Left ventricle myocardium inferior (tissue), 1 donor: ENCODE measurements at regions not wholly inside any gene's neighbourhood (a gene's known extent, or its start where the extent isn't known, plus 50 kb on each side); places are given as distances from the start of the nearest gene placed in this dataset.
A peak's percentile ranks its signal among the peaks of the same experiment; 100 is the strongest.

Experiments
- DNase-seq: peaks from one replicate; pipeline ENCODE4 v3.0.0-alpha.2; 2020
- H3K27ac ChIP-seq: fragments of 200-600 bp; replicated peaks from 2 replicates; pipeline ENCODE4 v1.8.0; 2021
- H3K27me3 ChIP-seq: fragments of 200-600 bp; 2 replicates; pipeline ENCODE4 v1.8.0; 2021; ENCODE audit warnings: low read depth
- H3K36me3 ChIP-seq: fragments of 200-600 bp; 2 replicates; pipeline ENCODE4 v1.8.0; 2021
- H3K4me1 ChIP-seq: fragments of 200-600 bp; 2 replicates; pipeline ENCODE4 v1.8.0; 2021
- H3K4me3 ChIP-seq: fragments of 200-600 bp; 2 replicates; pipeline ENCODE4 v1.8.0; 2021; ENCODE audit warnings: mild to moderate bottlenecking, moderate library complexity
- H3K9me3 ChIP-seq: fragments of 200-600 bp; replicated peaks from 2 replicates; pipeline ENCODE4 v1.8.0; 2021
- intact Hi-C: fragments of 100-400 bp; cut with micrococcal nuclease; formaldehyde crosslinking; loops from one replicate; pipeline ENCODE4 v1.11.0; 2022
- TF ChIP-seq, protein P1 (sequence below): fragments of 200-600 bp; IDR thresholded peaks from 2 replicates; pipeline ENCODE4 v1.8.0; 2021; ENCODE audit warnings: antibody characterized with exemption, mild to moderate bottlenecking, borderline replicate concordance
- donor health status: DM: no; HTN: yes; CAD: no; lungs with severe emphysema.

DNA sequence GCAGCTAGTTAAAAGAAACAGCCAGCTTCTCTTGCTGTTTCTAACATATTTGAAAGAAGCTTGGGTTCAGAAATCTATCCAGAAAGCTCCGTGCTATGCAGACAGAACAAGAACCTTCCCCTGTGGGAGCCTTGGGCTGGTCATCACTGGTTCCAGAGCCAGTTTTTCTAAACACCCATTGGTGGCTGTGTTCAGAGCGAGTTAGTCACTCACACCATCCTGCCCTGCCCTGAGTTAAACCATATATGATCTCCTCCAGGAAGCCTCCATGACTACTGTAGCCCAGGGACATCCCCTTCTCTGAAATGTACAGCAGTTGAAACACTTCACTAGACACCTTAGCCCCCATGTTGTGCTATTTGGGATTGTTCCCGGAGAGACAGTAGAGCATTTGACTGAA is 200.8 kb upstream of the SGCG start:
- TF ChIP-seq, protein P1, sequence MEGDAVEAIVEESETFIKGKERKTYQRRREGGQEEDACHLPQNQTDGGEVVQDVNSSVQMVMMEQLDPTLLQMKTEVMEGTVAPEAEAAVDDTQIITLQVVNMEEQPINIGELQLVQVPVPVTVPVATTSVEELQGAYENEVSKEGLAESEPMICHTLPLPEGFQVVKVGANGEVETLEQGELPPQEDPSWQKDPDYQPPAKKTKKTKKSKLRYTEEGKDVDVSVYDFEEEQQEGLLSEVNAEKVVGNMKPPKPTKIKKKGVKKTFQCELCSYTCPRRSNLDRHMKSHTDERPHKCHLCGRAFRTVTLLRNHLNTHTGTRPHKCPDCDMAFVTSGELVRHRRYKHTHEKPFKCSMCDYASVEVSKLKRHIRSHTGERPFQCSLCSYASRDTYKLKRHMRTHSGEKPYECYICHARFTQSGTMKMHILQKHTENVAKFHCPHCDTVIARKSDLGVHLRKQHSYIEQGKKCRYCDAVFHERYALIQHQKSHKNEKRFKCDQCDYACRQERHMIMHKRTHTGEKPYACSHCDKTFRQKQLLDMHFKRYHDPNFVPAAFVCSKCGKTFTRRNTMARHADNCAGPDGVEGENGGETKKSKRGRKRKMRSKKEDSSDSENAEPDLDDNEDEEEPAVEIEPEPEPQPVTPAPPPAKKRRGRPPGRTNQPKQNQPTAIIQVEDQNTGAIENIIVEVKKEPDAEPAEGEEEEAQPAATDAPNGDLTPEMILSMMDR = no peak
- intact Hi-C loops = no loop called here

DNA sequence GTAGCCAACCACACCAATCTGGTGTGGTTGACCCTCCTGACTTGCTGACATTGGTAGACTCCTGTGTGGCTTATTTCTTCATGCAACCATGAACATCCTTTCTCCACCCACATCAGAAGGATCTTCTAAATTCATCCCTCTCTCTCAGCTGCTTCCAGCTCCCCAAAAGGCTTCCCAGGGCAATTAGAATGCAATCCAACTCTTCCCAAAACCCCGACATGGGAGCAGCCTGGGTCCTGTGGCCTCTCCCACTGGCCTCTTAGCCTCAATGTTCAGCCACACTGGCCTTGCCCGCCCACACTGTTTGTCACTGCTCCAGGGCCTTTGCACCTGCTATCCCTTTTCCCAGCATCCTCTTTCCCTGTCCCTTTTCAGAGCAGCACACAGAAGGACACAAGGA is 199.8 kb upstream of the SGCG start:
- Histone ChIP-seq H3K36me3 (no peaks in the 10 kb centered on the region), H3K4me3 (no peak overlapping the region), H3K9me3 (peaks cover 22% of the 10 kb centered on the region), H3K27ac (no peak overlapping the region), H3K27me3 (peaks cover 24% of the 10 kb centered on the region), H3K4me1 (no peaks in the 10 kb centered on the region)
- DNase-seq = no peak
- intact Hi-C loops = no loop called here
- TF ChIP-seq, protein P1 = no peak

More for the DNA sequence above, 200.8 kb upstream of the SGCG start:
- Histone ChIP-seq H3K4me1 (no peaks in the 10 kb centered on the region), H3K27ac (no peak overlapping the region), H3K36me3 (no peaks in the 10 kb centered on the region), H3K9me3 (peaks cover 21% of the 10 kb centered on the region), H3K27me3 (peaks cover 30% of the 10 kb centered on the region), H3K4me3 (no peak overlapping the region)
- DNase-seq = no peak

DNA sequence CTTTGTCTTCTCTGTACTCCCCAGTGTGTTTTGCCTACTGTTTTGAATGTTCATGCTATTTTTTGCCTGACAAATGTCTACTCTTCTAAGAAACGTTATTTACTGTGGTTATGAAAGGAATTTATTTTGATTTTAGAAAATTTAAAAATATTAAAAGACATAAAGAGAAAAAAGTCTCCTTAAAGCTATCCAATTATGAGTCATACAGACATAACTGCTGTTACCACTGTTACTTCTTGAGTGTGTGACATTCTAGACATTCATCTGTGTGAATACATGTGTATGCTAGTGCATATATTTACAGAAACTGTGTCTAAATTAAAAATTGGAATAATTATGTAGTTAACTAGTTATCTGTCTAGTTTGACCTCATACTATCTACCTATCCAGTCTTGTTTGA is 187.6 kb upstream of the SGCG start:
- intact Hi-C loops = no loop called here
- no peak overlapping the region for H3K27ac ChIP-seq
- TF ChIP-seq, protein P1 = no peak
- DNase-seq = no peak
- no peaks in the 10 kb centered on the region for H3K36me3 ChIP-seq
- no peak overlapping the region for H3K4me3 ChIP-seq
- no peaks in the 10 kb centered on the region for H3K4me1 ChIP-seq
- H3K27me3 ChIP-seq = no peaks in the 10 kb centered on the region
- no peaks in the 10 kb centered on the region for H3K9me3 ChIP-seq

DNA sequence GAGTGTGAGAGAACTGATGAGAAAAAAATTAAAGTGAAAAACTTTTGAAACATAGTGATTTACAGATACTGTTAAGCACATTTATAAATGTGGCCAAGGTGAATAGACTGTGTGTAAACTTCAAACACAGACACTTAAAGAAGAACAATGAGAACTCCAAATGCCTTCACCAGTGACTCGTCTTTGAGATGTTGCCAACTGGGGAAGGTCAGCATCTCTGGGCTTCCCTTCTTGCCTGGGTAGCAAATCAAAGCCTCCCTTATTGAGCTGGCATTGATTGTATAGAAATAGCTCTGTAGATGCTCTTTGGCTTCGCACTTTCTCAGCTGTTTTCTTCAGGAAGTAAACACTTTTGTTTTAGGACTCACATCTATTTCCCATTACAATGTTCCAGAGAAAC is 177.3 kb upstream of the SGCG start:
- intact Hi-C loops = no loop called here
- TF ChIP-seq, protein P1 = no peak
- DNase-seq = no peak
- H3K27me3 ChIP-seq = no peaks in the 10 kb centered on the region
- no peaks in the 10 kb centered on the region for H3K4me1 ChIP-seq
- H3K4me3 ChIP-seq = no peak overlapping the region
- H3K27ac ChIP-seq = no peak overlapping the region
- peaks cover 19% of the 10 kb centered on the region for H3K9me3 ChIP-seq
- H3K36me3 ChIP-seq = no peaks in the 10 kb centered on the region

DNA sequence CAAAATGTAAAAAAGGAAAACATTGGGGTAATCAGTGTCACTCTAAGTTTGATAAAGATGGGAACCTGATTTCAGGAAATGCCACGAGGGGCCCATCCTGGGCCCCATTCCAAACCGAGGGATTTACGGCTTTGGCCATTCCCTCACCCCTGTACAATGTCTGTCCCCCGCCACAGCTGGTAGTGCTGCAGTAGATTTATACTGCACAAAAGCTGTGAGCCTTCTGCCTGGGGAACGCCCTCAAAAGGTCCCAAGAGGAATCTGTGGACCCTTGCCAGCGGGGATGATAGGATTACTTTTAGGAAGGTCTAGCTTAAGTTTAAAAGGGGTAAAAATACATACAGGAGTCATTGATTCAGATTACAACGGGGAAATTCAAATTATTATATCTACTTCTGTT is 173.4 kb upstream of the SGCG start:
- no peaks in the 10 kb centered on the region for H3K4me1 ChIP-seq
- H3K27ac ChIP-seq = no peak overlapping the region
- TF ChIP-seq, protein P1 = no peak
- H3K9me3 ChIP-seq = peaks cover 3% of the 10 kb centered on the region
- no peaks in the 10 kb centered on the region for H3K27me3 ChIP-seq
- intact Hi-C loops = no loop called here
- no peaks in the 10 kb centered on the region for H3K36me3 ChIP-seq
- no peak overlapping the region for H3K4me3 ChIP-seq
- DNase-seq = peak; percentile 36

DNA sequence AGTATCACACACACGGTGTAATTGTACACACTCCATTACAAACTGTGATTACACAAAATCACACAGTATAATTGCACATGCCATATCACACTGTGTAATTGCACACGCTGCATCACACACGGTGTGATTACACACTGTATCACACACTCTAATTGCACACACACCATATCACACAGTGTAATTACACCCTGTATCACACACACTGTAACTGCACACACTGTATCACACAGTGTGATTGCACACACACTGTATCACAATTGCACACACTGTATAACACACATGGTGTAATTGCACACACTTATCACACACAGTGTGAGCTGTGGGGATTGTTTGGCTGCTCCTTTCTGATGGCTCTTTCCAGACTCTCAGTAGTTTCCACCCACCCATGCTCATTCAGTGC is 162.6 kb upstream of the SGCG start:
- H3K36me3 ChIP-seq = no peaks in the 10 kb centered on the region
- intact Hi-C loops = loop anchor here (5.0 kb wide), 1 partner anchor 216 kb away; no protein-coding TSS in a partner anchor
- H3K4me3 ChIP-seq = no peak overlapping the region
- H3K27me3 ChIP-seq = peaks cover 7% of the 10 kb centered on the region
- peaks cover 16% of the 10 kb centered on the region for H3K9me3 ChIP-seq
- TF ChIP-seq, protein P1 = no peak
- DNase-seq = no peak
- no peaks in the 10 kb centered on the region for H3K4me1 ChIP-seq
- H3K27ac ChIP-seq = no peak overlapping the region
